NCI-H1105 (cell line): ENCODE measurements at regions not wholly inside any gene's neighbourhood (a gene's known extent, or its start where the extent isn't known, plus 50 kb on each side); places are given as distances from the start of the nearest gene placed in this dataset.

Experiments
- DNase-seq: peaks from one replicate; lab custom pipeline; 2025; lab: John Stamatoyannopoulos, UW

GRCh38 chr15:95085056-95085455 is 853.7 kb downstream of the MCTP2 start:
- no peak for DNase-seq

GRCh38 chr15:95086531-95087252 is 855.3 kb downstream of the MCTP2 start:
- DNase-seq, result no peak

GRCh38 chr15:95087253-95087609 is 855.9 kb downstream of the MCTP2 start:
- no peak for DNase-seq

- no peak for DNase-seq
These were observed 860.1 kb downstream of the MCTP2 start for GRCh38 chr15:95091444-95091843.

GRCh38 chr15:95095250-95095649 is 863.9 kb downstream of the MCTP2 start:
- DNase-seq, result no peak

- no peak for DNase-seq
These were observed 865.3 kb downstream of the MCTP2 start for GRCh38 chr15:95096651-95097050.

GRCh38 chr15:95097361-95097760 is 866.0 kb downstream of the MCTP2 start:
- no peak for DNase-seq

- no peak for DNase-seq
These were observed 873.9 kb downstream of the MCTP2 start for GRCh38 chr15:95105229-95105628.

- no peak for DNase-seq
These were observed 875.4 kb downstream of the MCTP2 start for GRCh38 chr15:95106801-95107200.

- no peak for DNase-seq
These were observed 877.3 kb downstream of the MCTP2 start for GRCh38 chr15:95108673-95109072.

GRCh38 chr15:95111969-95112368 is 880.6 kb downstream of the MCTP2 start:
- DNase-seq, result no peak

GRCh38 chr15:95113041-95113440 is 881.7 kb downstream of the MCTP2 start:
- DNase-seq, result no peak

GRCh38 chr15:95119041-95119610 is 887.8 kb downstream of the MCTP2 start:
- no peak for DNase-seq

- DNase-seq, result no peak
These were observed 889.2 kb downstream of the MCTP2 start for GRCh38 chr15:95120595-95120994.

- no peak for DNase-seq
These were observed 889.8 kb downstream of the MCTP2 start for GRCh38 chr15:95121191-95121590.

- no peak for DNase-seq
These were observed 894.4 kb downstream of the MCTP2 start for GRCh38 chr15:95125803-95126202.

GRCh38 chr15:95127356-95127755 is 896.0 kb downstream of the MCTP2 start:
- DNase-seq, result no peak

GRCh38 chr15:95129574-95129973 is 898.2 kb downstream of the MCTP2 start:
- no peak for DNase-seq

GRCh38 chr15:95131131-95131556 is 899.8 kb downstream of the MCTP2 start:
- DNase-seq, result no peak

- DNase-seq, result no peak
These were observed 901.4 kb downstream of the MCTP2 start for GRCh38 chr15:95132774-95133173.

- DNase-seq, result no peak
These were observed 903.2 kb downstream of the MCTP2 start for GRCh38 chr15:95134431-95135110.

- DNase-seq, result no peak
These were observed 907.4 kb downstream of the MCTP2 start for GRCh38 chr15:95138604-95139270.

GRCh38 chr15:95141486-95141885 is 910.1 kb downstream of the MCTP2 start:
- DNase-seq, result no peak
